Activated T-cell treated with anti-CD3 and anti-CD28 coated beads, Interleukin-2, amount 50 U/mL, for 4 hours (primary cell): ENCODE measurements at regions not wholly inside any gene's neighbourhood (a gene's known extent, or its start where the extent isn't known, plus 50 kb on each side); places are given as distances from the start of the nearest gene placed in this dataset.

ENCODE experiments used
- ATAC-seq, 2 donors: fragments of 200-7000 bp; cut with Tn5 transposase; one replicate each; pipeline ENCODE4 v1.10.0; 2021
- DNase-seq: peaks from one replicate; pipeline ENCODE4 v3.0.0-alpha.2; 2020
- H3K27me3 Mint-ChIP-seq: one replicate; pipeline ENCODE4 v1.8.0; 2021; ENCODE audit warnings: low read depth, mixed read lengths
- H3K36me3 Mint-ChIP-seq: one replicate; pipeline ENCODE4 v1.8.0; 2022; ENCODE audit warnings: mixed read lengths; ENCODE audit not compliant: insufficient read depth
- H3K4me1 Mint-ChIP-seq: one replicate; pipeline ENCODE4 v1.8.0; 2021; ENCODE audit warnings: low read depth, mixed read lengths
- H3K4me3 Mint-ChIP-seq: one replicate; pipeline ENCODE4 v1.8.0; 2021; ENCODE audit warnings: mild to moderate bottlenecking, moderate library complexity, mixed read lengths
- H3K9me3 Mint-ChIP-seq: one replicate; pipeline ENCODE4 v1.8.0; 2021; ENCODE audit warnings: mixed read lengths

DNA sequence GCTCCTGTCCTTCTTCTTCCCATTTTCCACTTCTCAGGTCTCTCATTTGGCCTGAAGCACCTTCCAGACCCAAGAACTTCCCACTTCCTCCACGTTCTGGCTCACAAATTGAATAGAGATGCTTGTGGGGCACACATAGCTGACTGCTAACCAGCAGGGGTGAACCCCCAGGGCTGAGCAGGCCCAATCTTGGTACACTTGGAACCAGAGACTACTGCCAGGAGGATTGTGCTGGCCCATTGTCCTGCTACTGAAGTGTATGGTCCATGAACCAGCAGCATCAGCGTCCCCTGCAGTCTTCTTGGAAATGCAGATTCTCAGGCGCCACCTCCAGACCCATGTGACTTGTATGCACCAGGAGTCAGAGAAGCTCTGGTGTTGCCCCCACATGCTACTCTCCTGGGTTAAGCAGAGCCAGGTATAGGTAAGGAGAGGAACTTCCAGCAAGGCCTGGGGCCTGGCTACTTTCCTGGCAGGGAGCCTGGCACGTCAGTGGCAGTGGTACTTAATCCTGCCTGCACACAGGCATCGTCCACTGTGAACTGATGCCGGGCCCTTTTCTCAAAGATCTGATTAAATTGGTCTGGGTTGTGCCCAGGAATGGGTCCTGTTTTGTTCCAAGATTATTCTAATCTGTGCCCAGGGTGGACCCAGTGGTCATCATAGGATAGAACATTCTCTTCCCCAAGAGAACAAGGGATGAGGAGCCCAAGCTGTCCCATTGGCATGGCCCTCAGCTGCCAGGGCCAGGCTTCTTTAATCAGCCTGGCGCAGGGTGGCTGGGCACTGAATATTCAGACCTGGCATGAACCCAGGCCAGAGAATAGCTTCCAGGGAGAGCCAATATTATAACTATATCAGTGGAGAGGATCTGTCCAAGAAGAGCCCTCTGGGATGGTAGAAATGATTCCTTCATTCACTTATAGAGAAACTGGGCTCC, 248.7 kb downstream of the SOX11 start:
- H3K4me3 Mint-ChIP-seq, result no peak overlapping the region
- ATAC-seq, result no peak

GRCh38 chr2:5942204-5942603, 250.0 kb downstream of the SOX11 start:
- no peak for DNase-seq
- ATAC-seq, result no peak
- H3K9me3 Mint-ChIP-seq, result peaks cover under 1% of the 10 kb centered on the region
- H3K36me3 Mint-ChIP-seq, result no peaks in the 10 kb centered on the region
- no peaks in the 10 kb centered on the region for H3K27me3 Mint-ChIP-seq
- H3K4me3 Mint-ChIP-seq, result no peak overlapping the region
- H3K4me1 Mint-ChIP-seq, result no peaks in the 10 kb centered on the region

More for the DNA sequence above, 248.7 kb downstream of the SOX11 start:
- Mint-ChIP-seq H3K36me3 (no peaks in the 10 kb centered on the region), H3K27me3 (no peaks in the 10 kb centered on the region), H3K4me1 (no peaks in the 10 kb centered on the region), H3K9me3 (peaks cover 6% of the 10 kb centered on the region)
- no peak for DNase-seq

GRCh38 chr2:5945742-5946141, 253.6 kb downstream of the SOX11 start:
- no peaks in the 10 kb centered on the region for H3K36me3 Mint-ChIP-seq
- no peak overlapping the region for H3K4me3 Mint-ChIP-seq
- DNase-seq (no peak), ATAC-seq (no peak)
- no peaks in the 10 kb centered on the region for H3K4me1 Mint-ChIP-seq
- peaks cover 8% of the 10 kb centered on the region for H3K9me3 Mint-ChIP-seq
- H3K27me3 Mint-ChIP-seq, result no peaks in the 10 kb centered on the region

DNA sequence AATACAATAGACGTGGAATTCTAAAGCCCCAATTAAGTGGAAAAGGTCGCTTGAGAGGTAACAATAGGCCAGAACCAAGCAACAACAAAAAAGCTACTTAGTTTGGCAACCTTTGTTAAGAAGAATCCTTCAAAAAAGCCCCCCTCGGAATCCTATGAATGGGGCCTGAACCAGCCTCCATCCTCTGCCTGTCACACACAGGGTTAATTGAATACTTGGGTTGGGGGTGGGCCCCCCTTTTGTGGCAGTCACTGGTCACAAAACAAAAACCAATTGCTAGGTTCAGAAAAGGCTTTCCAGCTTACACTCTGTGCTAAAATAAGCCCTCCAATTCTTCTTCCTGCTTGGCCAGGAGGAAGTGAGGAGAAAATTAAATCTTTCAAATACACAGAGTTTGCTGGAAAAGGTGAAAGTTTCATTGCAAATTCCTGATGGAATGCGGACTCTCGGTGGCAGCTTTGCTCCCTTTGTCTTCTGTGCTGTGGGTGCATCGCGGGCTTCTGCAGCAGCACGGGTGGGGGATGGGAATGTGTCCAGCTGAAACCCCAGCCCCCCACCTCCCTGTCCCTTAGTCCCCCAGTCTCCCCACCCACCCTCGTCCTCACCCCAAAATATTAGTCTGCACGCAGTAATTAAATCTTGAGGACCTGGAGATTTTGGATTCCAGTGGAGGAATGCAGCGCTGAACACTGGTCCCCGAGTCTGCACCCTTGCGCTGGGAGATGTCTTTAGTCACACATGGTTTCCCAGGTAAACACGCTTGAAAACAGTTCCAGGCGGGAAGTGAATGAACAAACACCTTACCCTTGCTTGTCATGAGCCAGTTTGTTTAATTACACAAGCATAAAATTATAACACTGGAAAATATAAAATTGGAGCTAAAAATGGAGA, 254.3 kb downstream of the SOX11 start:
- no peaks in the 10 kb centered on the region for H3K4me1 Mint-ChIP-seq
- no peak for ATAC-seq
- H3K27me3 Mint-ChIP-seq, result no peaks in the 10 kb centered on the region
- H3K4me3 Mint-ChIP-seq, result no peak overlapping the region
- no peak for DNase-seq
- no peaks in the 10 kb centered on the region for H3K36me3 Mint-ChIP-seq
- peaks cover 8% of the 10 kb centered on the region for H3K9me3 Mint-ChIP-seq

DNA sequence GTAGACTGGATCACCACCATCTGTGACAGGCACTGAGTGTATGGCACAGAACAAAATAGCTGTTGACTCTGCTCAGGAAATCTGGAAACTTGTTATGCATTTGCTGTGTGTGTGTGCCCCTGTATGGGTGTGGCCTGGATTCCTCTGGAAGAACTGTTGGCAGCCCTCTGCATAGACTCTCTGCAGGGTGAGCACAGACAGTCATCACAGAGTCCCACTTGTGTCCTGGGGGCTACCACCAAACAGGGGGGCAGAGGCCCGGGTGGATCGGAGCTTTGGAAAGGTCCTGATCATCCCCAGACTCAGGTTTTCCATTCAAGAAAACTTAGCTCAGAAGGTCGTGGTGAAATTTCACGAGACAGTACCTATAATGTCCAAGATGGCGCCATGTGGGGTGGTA, 258.6 kb downstream of the SOX11 start:
- Mint-ChIP-seq H3K4me1 (no peaks in the 10 kb centered on the region), H3K36me3 (no peaks in the 10 kb centered on the region), H3K27me3 (no peaks in the 10 kb centered on the region), H3K9me3 (peaks cover 8% of the 10 kb centered on the region), H3K4me3 (no peak overlapping the region)
- DNase-seq (no peak), ATAC-seq (no peak)

- no peak overlapping the region for H3K4me3 Mint-ChIP-seq
- H3K36me3 Mint-ChIP-seq, result no peaks in the 10 kb centered on the region
- no peaks in the 10 kb centered on the region for H3K4me1 Mint-ChIP-seq
Observed at GRCh38 chr2:5951471-5951870, 259.3 kb downstream of the SOX11 start.

DNA sequence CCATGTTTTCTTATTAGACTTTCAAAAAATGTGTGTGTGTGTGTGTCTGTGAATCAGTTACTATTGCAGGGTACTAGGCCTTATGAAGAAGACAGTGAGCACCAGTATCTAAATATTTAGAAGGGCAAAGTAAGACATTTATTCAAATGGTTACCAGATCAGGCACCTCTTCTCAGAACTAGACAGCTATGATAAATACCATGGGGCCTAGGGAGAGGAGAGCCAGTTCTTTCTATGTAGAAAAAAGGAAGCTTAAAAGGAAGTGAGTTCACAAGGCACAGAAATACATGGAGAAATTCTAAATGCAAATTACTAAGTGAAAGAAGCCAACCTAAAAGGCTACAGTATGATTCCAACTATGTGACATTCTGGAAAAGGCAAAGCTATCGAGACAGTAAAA, 261.3 kb downstream of the SOX11 start:
- no peaks in the 10 kb centered on the region for H3K36me3 Mint-ChIP-seq
- peaks cover 13% of the 10 kb centered on the region for H3K9me3 Mint-ChIP-seq
- no peaks in the 10 kb centered on the region for H3K4me1 Mint-ChIP-seq
- no peak for ATAC-seq
- H3K27me3 Mint-ChIP-seq, result no peaks in the 10 kb centered on the region
- H3K4me3 Mint-ChIP-seq, result no peak overlapping the region
- no peak for DNase-seq

More at GRCh38 chr2:5951471-5951870, 259.3 kb downstream of the SOX11 start:
- DNase-seq (no peak), ATAC-seq (no peak)
- no peaks in the 10 kb centered on the region for H3K27me3 Mint-ChIP-seq
- H3K9me3 Mint-ChIP-seq, result peaks cover 8% of the 10 kb centered on the region

GRCh38 chr2:5954509-5954908, 262.3 kb downstream of the SOX11 start:
- Mint-ChIP-seq H3K9me3 (peaks cover 10% of the 10 kb centered on the region), H3K4me1 (no peaks in the 10 kb centered on the region), H3K27me3 (no peaks in the 10 kb centered on the region), H3K36me3 (no peaks in the 10 kb centered on the region), H3K4me3 (no peak overlapping the region)
- DNase-seq (no peak), ATAC-seq (no peak)

DNA sequence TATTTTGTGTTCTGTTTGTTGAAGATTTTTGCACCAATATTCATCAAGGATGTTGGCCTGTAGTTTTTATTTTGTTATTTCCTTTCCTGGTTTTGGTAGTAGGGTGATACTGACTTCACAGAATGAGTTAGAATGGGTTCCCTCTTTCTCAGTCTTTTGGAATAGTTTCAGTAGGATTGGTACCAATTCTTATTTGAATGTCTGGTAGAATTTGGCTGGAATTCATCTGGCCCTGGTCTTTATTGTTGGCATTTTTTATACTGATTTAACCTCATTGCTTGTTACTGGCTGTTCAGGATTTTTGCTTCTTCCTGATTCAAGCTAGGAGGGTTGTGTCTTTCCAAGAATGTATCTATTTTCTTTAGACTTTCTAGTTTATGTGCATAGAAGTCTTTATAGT, 263.7 kb downstream of the SOX11 start:
- Mint-ChIP-seq H3K27me3 (no peaks in the 10 kb centered on the region), H3K4me1 (no peaks in the 10 kb centered on the region), H3K36me3 (no peaks in the 10 kb centered on the region), H3K9me3 (peaks cover 4% of the 10 kb centered on the region), H3K4me3 (no peak overlapping the region)
- DNase-seq, result no peak
- no peak for ATAC-seq

GRCh38 chr2:5959836-5960820, 267.9 kb downstream of the SOX11 start:
- Mint-ChIP-seq H3K4me1 (no peaks in the 10 kb centered on the region), H3K36me3 (no peaks in the 10 kb centered on the region), H3K27me3 (no peaks in the 10 kb centered on the region), H3K9me3 (peaks cover 4% of the 10 kb centered on the region), H3K4me3 (no peak overlapping the region)
- DNase-seq, result no peak
- ATAC-seq, result no peak

- Mint-ChIP-seq H3K4me1 (no peaks in the 10 kb centered on the region), H3K9me3 (peaks cover 6% of the 10 kb centered on the region), H3K4me3 (no peak overlapping the region), H3K36me3 (no peaks in the 10 kb centered on the region), H3K27me3 (no peaks in the 10 kb centered on the region)
- no peak for DNase-seq
- ATAC-seq, result no peak
Observed at GRCh38 chr2:5967506-5967905, 275.3 kb downstream of the SOX11 start.

DNA sequence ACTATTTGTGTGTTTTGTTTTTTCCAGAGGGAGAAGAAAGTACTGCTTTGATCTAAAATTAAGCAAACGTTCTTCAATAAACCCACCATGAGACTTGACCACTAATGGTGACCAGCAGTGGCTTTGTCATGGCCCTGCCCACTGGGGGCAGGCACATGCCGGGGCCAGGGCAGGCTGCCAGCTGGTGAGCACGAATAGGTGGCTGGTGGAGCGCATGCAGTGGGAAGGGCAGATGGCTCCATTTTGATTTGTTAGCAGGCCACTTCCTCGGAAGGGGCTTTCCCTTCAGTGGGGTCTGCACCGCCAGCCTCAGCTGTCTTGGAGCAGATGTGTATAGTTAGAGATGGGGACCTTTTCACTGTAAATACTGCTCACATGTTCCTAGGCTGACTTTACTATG, 277.1 kb downstream of the SOX11 start:
- no peak for ATAC-seq
- Mint-ChIP-seq H3K27me3 (no peaks in the 10 kb centered on the region), H3K4me3 (no peak overlapping the region), H3K36me3 (no peaks in the 10 kb centered on the region), H3K9me3 (peaks cover 6% of the 10 kb centered on the region), H3K4me1 (no peaks in the 10 kb centered on the region)
- no peak for DNase-seq

DNA sequence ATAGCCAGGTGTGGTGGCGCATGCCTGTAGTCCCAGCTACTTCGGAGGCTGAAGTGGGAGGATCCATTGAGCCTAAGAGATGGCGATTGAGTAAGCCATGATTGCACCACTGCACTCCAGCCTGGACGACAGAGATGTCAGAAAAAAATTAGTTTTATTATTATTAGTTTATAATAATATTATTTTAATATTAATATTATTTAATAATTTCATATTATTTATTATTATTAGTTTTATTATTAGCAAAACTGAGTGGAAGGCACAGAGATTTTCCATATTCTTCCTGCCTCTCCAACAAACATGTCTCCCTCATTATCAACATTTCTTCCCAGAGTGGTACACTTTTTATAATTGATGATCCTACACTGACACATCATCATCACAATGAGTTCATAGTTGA, 278.2 kb downstream of the SOX11 start:
- H3K27me3 Mint-ChIP-seq, result no peaks in the 10 kb centered on the region
- peaks cover 6% of the 10 kb centered on the region for H3K9me3 Mint-ChIP-seq
- no peaks in the 10 kb centered on the region for H3K4me1 Mint-ChIP-seq
- no peaks in the 10 kb centered on the region for H3K36me3 Mint-ChIP-seq
- no peak for DNase-seq
- no peak for ATAC-seq
- H3K4me3 Mint-ChIP-seq, result no peak overlapping the region

- Mint-ChIP-seq H3K4me1 (no peaks in the 10 kb centered on the region), H3K27me3 (no peaks in the 10 kb centered on the region), H3K4me3 (no peak overlapping the region), H3K9me3 (peaks cover 6% of the 10 kb centered on the region), H3K36me3 (no peaks in the 10 kb centered on the region)
- DNase-seq (no peak), ATAC-seq (no peak)
Observed at GRCh38 chr2:5974477-5974876, 282.3 kb downstream of the SOX11 start.
